ENCODE measurements at regions not wholly inside any gene's neighbourhood (a gene's known extent, or its start where the extent isn't known, plus 50 kb on each side); places are given as distances from the start of the nearest gene placed in this dataset.

DNA sequence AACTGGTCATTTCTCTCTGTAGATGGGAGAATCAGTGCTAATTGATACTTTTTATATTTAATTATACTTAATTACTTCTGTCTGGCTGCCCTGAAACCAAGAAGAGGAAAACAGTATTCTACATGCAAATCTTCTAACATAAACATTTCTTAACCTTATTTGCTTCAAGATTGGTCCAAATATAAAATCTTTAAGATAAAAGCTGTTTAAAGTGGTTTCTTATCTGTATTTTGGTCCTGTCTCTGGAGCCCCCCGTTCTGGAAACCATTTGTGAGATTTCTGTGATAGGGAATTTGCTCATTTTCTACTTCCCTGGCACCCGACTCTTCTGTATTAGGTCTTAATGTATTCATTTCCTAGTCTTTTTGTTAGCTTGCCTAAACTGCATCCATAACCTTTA, 168.6 kb downstream of the RNF144B start:
- Histone ChIP-seq H3K9me3 (no peaks in the 10 kb centered on the region), H3K4me3 (no peak overlapping the region), H3K4me1 (ENCODE audit: low read depth) (no peaks in the 10 kb centered on the region), H3K36me3 (ENCODE audit: low read depth) (no peaks in the 10 kb centered on the region)
- TF ChIP-seq CTCF (IDR thresholded peaks at IDR 0.05), result no peak
- intact Hi-C loops (cut with DNase I, micrococcal nuclease), result no loop called here
- DNase-seq (no peak), ATAC-seq (no peak)

GRCh38 chr6:18561037-18561750, 174.0 kb downstream of the RNF144B start:
- intact Hi-C loops (cut with DNase I, micrococcal nuclease), result no loop called here

DNA sequence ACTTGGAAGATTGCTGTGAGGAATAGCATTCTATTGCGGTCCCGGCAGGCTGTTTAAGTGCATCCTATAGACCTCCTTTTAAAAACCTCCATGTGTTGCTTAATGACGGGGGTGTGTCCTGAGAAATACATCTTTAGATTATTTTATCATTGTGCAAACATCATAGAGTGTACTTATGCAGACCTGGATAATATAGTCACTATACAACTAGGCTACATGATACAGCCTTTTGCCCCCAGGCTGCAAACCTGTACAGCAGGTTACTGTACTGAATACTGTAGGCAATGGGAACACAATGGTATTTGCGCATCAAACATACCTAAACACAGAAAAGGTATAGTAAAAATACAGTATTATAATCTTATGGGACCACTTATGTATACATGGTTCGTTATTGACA, 175.6 kb downstream of the RNF144B start:
- no peak for DNase-seq

More at GRCh38 chr6:18561037-18561750, 174.0 kb downstream of the RNF144B start:
- ATAC-seq, result no peak
- Histone ChIP-seq H3K9me3 (no peaks in the 10 kb centered on the region), H3K4me3 (no peak overlapping the region), H3K36me3 (ENCODE audit: low read depth) (no peaks in the 10 kb centered on the region), H3K4me1 (ENCODE audit: low read depth) (no peaks in the 10 kb centered on the region)
- no peak for DNase-seq
- no peak for TF ChIP-seq CTCF (IDR thresholded peaks at IDR 0.05)

DNA sequence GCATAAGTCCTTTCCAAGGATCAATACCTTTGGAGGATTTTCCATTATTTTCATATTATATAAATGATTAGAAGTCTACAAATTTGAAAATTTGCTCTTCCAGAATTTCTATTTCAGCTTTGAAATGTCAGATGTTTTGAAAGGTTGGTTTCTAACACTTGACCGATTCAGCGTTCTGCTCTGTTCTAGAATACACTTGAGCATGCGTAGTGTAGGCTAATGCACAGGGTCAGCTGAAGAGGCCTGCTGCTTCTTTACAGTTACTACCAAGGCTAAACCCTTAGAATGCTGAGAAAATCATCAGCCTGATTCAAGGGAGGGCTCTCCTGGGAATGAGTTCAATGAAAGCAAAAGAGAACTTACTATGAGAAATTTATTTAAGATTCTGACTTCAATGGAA, 177.6 kb downstream of the RNF144B start:
- intact Hi-C loops (cut with DNase I, micrococcal nuclease), result no loop called here
- Histone ChIP-seq H3K9me3 (no peaks in the 10 kb centered on the region), H3K36me3 (ENCODE audit: low read depth) (no peaks in the 10 kb centered on the region), H3K4me3 (no peak overlapping the region), H3K4me1 (ENCODE audit: low read depth) (no peaks in the 10 kb centered on the region)
- ATAC-seq, result no peak
- TF ChIP-seq CTCF (IDR thresholded peaks at IDR 0.05), result no peak
- DNase-seq, result no peak

More for the DNA sequence above, 175.6 kb downstream of the RNF144B start:
- Histone ChIP-seq H3K4me1 (ENCODE audit: low read depth) (no peaks in the 10 kb centered on the region), H3K4me3 (no peak overlapping the region), H3K36me3 (ENCODE audit: low read depth) (no peaks in the 10 kb centered on the region), H3K9me3 (no peaks in the 10 kb centered on the region)
- intact Hi-C loops (cut with DNase I, micrococcal nuclease), result no loop called here
- TF ChIP-seq CTCF (IDR thresholded peaks at IDR 0.05), result no peak
- no peak for ATAC-seq

GRCh38 chr6:18565231-18565630, 178.1 kb downstream of the RNF144B start:
- no peaks in the 10 kb centered on the region for H3K4me1 ChIP-seq (ENCODE audit: low read depth)
- H3K9me3 ChIP-seq, result no peaks in the 10 kb centered on the region
- no peaks in the 10 kb centered on the region for H3K36me3 ChIP-seq (ENCODE audit: low read depth)
- intact Hi-C loops (cut with DNase I, micrococcal nuclease), result no loop called here
- DNase-seq, result no peak
- H3K4me3 ChIP-seq, result no peak overlapping the region
- TF ChIP-seq CTCF (IDR thresholded peaks at IDR 0.05), result no peak
- ATAC-seq, result no peak

GRCh38 chr6:18567380-18567779, 180.2 kb downstream of the RNF144B start:
- no peak overlapping the region for H3K4me3 ChIP-seq
- no peaks in the 10 kb centered on the region for H3K4me1 ChIP-seq (ENCODE audit: low read depth)
- TF ChIP-seq CTCF (IDR thresholded peaks at IDR 0.05), result no peak
- intact Hi-C loops (cut with DNase I, micrococcal nuclease), result no loop called here
- no peaks in the 10 kb centered on the region for H3K9me3 ChIP-seq
- DNase-seq (no peak), ATAC-seq (no peak)
- no peaks in the 10 kb centered on the region for H3K36me3 ChIP-seq (ENCODE audit: low read depth)
